MCF 10A (cell line): ENCODE measurements at regions not wholly inside any gene's neighbourhood (a gene's known extent, or its start where the extent isn't known, plus 50 kb on each side); places are given as distances from the start of the nearest gene placed in this dataset.
A peak's percentile ranks its signal among the peaks of the same experiment; 100 is the strongest.

Experiments used
- BruUV-seq: library from RNA; stranded (reverse); fragments of 400-500 nt; replicated peaks from 2 replicates; lab custom pipeline; 2021; lab: Mats Ljungman, UMichigan
- CTCF ChIA-PET: fragments of 300-600 bp; sonication (Branson Sonifier 250); formaldehyde crosslinking; extraction: SDS; loops from one replicate; lab custom pipeline; 2021; ENCODE audit warnings: antibody characterized with exemption, inconsistent platforms; lab: Yijun Ruan, JAX
- POLR2A ChIA-PET: fragments of 300-600, 350-650 bp; sonication (Branson Sonifier 250); formaldehyde crosslinking; extraction: SDS; loops from one replicate; lab custom pipeline; 2020; ENCODE audit warnings: antibody characterized with exemption, inconsistent platforms; lab: Yijun Ruan, JAX
- DNase-seq: peaks from one replicate; pipeline ENCODE4 v3.0.0-alpha.2; 2018; ENCODE audit not compliant: unreplicated experiment
- H3K27ac Mint-ChIP-seq: one replicate; pipeline ENCODE4 v1.8.0; 2022; ENCODE audit warnings: mild to moderate bottlenecking, low read depth, mixed read lengths; ENCODE audit not compliant: unreplicated experiment
- H3K27me3 Mint-ChIP-seq: one replicate; pipeline ENCODE4 v1.8.0; 2022; ENCODE audit warnings: mixed read lengths; ENCODE audit not compliant: insufficient read depth, unreplicated experiment
- H3K36me3 Mint-ChIP-seq: one replicate; pipeline ENCODE4 v1.8.0; 2022; ENCODE audit warnings: mild to moderate bottlenecking, moderate library complexity, mixed read lengths; ENCODE audit not compliant: insufficient read depth, unreplicated experiment
- H3K4me1 Mint-ChIP-seq: one replicate; pipeline ENCODE4 v1.8.0; 2022; ENCODE audit warnings: mixed read lengths; ENCODE audit not compliant: insufficient read depth, unreplicated experiment
- H3K4me3 Mint-ChIP-seq: one replicate; pipeline ENCODE4 v1.8.0; 2022; ENCODE audit warnings: mild to moderate bottlenecking, moderate library complexity, mixed read lengths; ENCODE audit not compliant: unreplicated experiment
- H3K9me3 Mint-ChIP-seq: one replicate; pipeline ENCODE4 v1.8.0; 2022; ENCODE audit warnings: mixed read lengths; ENCODE audit not compliant: unreplicated experiment
- CTCF ChIP-seq: fragments of 200-600 bp; IDR thresholded peaks from one replicate; pipeline ENCODE4 v1.8.0; 2022; ENCODE audit warnings: antibody characterized with exemption, mild to moderate bottlenecking; ENCODE audit not compliant: unreplicated experiment
- intact Hi-C: fragments of 100-400 bp; cut with micrococcal nuclease; formaldehyde crosslinking; loops from 2 replicates; pipeline ENCODE4 v1.14.1; 2022

- POLR2A ChIA-PET = no interaction called here
- no peak for DNase-seq
- TF ChIP-seq CTCF = no peak
- H3K4me3 Mint-ChIP-seq = no peak overlapping the region
- no TSS peak for BruUV-seq
- no peaks in the 10 kb centered on the region for H3K36me3 Mint-ChIP-seq
- H3K4me1 Mint-ChIP-seq = no peaks in the 10 kb centered on the region
- intact Hi-C loops = no loop called here
- H3K9me3 Mint-ChIP-seq = no peaks in the 10 kb centered on the region
- peaks cover 40% of the 10 kb centered on the region for H3K27me3 Mint-ChIP-seq
- no peak overlapping the region for H3K27ac Mint-ChIP-seq
- CTCF ChIA-PET = interaction anchor here (1.0 kb wide), 1 partner anchor 43 kb away, joined by 3 read pairs; no protein-coding TSS in a partner anchor
Measured at GRCh38 chr11:45414088-45414487, 127.9 kb upstream of the SYT13 start.

- Mint-ChIP-seq H3K4me1 (no peaks in the 10 kb centered on the region), H3K27me3 (peaks cover 44% of the 10 kb centered on the region), H3K27ac (no peak overlapping the region), H3K36me3 (no peaks in the 10 kb centered on the region), H3K9me3 (no peaks in the 10 kb centered on the region), H3K4me3 (no peak overlapping the region)
- BruUV-seq = no TSS peak
- POLR2A ChIA-PET = interaction anchor here (0.7 kb wide), 1 partner anchor 75 kb away, joined by 3 read pairs; no protein-coding TSS in a partner anchor
- intact Hi-C loops = no loop called here
- CTCF ChIA-PET = interaction anchor here (0.8 kb wide), 1 partner anchor 243 kb away, joined by 6 read pairs; no protein-coding TSS in a partner anchor
- peak; percentile 37 for DNase-seq
- TF ChIP-seq CTCF = no peak
Measured at GRCh38 chr11:45413156-45413858, 127.2 kb upstream of the SYT13 start.

- no peak overlapping the region for H3K27ac Mint-ChIP-seq
- H3K4me3 Mint-ChIP-seq = no peak overlapping the region
- H3K27me3 Mint-ChIP-seq = peaks cover 52% of the 10 kb centered on the region
- no peak for TF ChIP-seq CTCF
- no peak for DNase-seq
- BruUV-seq = no TSS peak
- intact Hi-C loops = no loop called here
- H3K36me3 Mint-ChIP-seq = no peaks in the 10 kb centered on the region
- POLR2A ChIA-PET = interaction anchor here (0.7 kb wide), 1 partner anchor 74 kb away, joined by 3 read pairs; no protein-coding TSS in a partner anchor
- CTCF ChIA-PET = interaction anchor here (1.1 kb wide), 1 partner anchor 42 kb away, joined by 4 read pairs; no protein-coding TSS in a partner anchor
- H3K4me1 Mint-ChIP-seq = no peaks in the 10 kb centered on the region
- H3K9me3 Mint-ChIP-seq = no peaks in the 10 kb centered on the region
Measured at GRCh38 chr11:45412521-45412920, 126.4 kb upstream of the SYT13 start.

GRCh38 chr11:45412051-45412471, 125.9 kb upstream of the SYT13 start:
- H3K27ac Mint-ChIP-seq = no peak overlapping the region
- H3K27me3 Mint-ChIP-seq = peaks cover 53% of the 10 kb centered on the region
- no peaks in the 10 kb centered on the region for H3K4me1 Mint-ChIP-seq
- DNase-seq = no peak
- POLR2A ChIA-PET = no interaction called here
- CTCF ChIA-PET = interaction anchor here (0.8 to 1.1 kb wide), 2 partner anchors 10 to 41 kb away, joined by 3 to 4 read pairs; no protein-coding TSS in a partner anchor
- BruUV-seq = no TSS peak
- H3K36me3 Mint-ChIP-seq = no peaks in the 10 kb centered on the region
- intact Hi-C loops = no loop called here
- no peaks in the 10 kb centered on the region for H3K9me3 Mint-ChIP-seq
- H3K4me3 Mint-ChIP-seq = no peak overlapping the region
- no peak for TF ChIP-seq CTCF
